Right lobe of liver (tissue), 4 donors: ENCODE measurements at regions not wholly inside any gene's neighbourhood (a gene's known extent, or its start where the extent isn't known, plus 50 kb on each side); places are given as distances from the start of the nearest gene placed in this dataset.

Source experiments
- POLR2A ChIP-seq: fragments of 450-650 bp; IDR thresholded peaks from one replicate; pipeline ENCODE4 v1.6.1; 2017; ENCODE audit warnings: antibody characterized with exemption, mild to moderate bottlenecking
- TF ChIP-seq, protein P1 (sequence below), 4 donors: fragments of 200-600 bp in 3 of 4; fragments of 450-650 bp in 1 of 4; IDR thresholded peaks; one replicate each; pipeline versions ENCODE4 v1.5.1 to v1.8.0; 2016 to 2022; ENCODE audit warnings: antibody characterized with exemption in 4 of 4, mild to moderate bottlenecking in 2 of 4
- donor health status: DM: no; HTN: no; CAD: no.
- donor health status: DM: no; HTN: no; CAD: no.
- donor health status: DM: no; HTN: yes; CAD: no.

DNA sequence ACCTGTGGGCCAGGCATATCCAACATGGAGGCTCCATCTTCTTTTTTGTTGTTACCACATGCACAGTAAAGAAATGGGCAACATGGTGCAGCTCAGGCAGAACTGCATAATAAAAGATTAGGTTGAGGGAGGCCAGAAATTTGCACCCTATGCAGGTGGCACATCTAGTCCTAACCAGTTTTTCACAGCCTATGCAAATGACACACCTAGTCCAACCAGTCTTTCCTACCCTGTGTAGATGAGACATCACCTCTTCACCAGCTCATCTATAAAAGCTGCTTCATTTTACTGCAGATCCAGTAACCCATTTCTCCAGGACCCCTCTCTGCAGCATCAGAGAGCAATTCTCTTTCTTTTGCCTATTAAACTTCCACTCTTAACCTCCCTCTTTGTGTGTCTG is 411.0 kb upstream of the PCDH15 start:
- TF ChIP-seq, protein P1, sequence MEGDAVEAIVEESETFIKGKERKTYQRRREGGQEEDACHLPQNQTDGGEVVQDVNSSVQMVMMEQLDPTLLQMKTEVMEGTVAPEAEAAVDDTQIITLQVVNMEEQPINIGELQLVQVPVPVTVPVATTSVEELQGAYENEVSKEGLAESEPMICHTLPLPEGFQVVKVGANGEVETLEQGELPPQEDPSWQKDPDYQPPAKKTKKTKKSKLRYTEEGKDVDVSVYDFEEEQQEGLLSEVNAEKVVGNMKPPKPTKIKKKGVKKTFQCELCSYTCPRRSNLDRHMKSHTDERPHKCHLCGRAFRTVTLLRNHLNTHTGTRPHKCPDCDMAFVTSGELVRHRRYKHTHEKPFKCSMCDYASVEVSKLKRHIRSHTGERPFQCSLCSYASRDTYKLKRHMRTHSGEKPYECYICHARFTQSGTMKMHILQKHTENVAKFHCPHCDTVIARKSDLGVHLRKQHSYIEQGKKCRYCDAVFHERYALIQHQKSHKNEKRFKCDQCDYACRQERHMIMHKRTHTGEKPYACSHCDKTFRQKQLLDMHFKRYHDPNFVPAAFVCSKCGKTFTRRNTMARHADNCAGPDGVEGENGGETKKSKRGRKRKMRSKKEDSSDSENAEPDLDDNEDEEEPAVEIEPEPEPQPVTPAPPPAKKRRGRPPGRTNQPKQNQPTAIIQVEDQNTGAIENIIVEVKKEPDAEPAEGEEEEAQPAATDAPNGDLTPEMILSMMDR (IDR thresholded peaks at IDR 0.05) = no peak
- no peak for TF ChIP-seq POLR2A
